Thoracic aorta (tissue), 2 donors: ENCODE measurements at regions not wholly inside any gene's neighbourhood (a gene's known extent, or its start where the extent isn't known, plus 50 kb on each side); places are given as distances from the start of the nearest gene placed in this dataset.

Source experiments
- ATAC-seq: fragments of 150-250 bp; one replicate; pipeline ENCODE4 v1.8.0; 2017; ENCODE audit warnings: low read depth; ENCODE audit not compliant: insufficient number of reproducible peaks, low FRiP score
- DNase-seq: peaks from one replicate; pipeline ENCODE4 v3.0.0-alpha.2; 2020; ENCODE audit warnings: low spot score
- H3K27ac ChIP-seq, 2 donors: fragments of 200-600 bp; sonication (generic); 1 replicate in 1 of 2; 2 replicates in 1 of 2; pipeline ENCODE4 v1.5.1; 2016; ENCODE audit warnings: mild to moderate bottlenecking in 2 of 2, moderate library complexity in 2 of 2
- H3K27me3 ChIP-seq: fragments of 200-600 bp; sonication (generic); replicated peaks from 2 replicates; pipeline ENCODE4 v1.6.0; 2016; ENCODE audit warnings: mild to moderate bottlenecking; ENCODE audit not compliant: insufficient read depth
- H3K36me3 ChIP-seq: fragments of 200-600 bp; sonication (generic); one replicate; pipeline ENCODE4 v1.5.1; 2016
- H3K4me1 ChIP-seq, 2 donors: fragments of 200-600 bp; sonication (generic); 1 replicate in 1 of 2; 2 replicates in 1 of 2; pipeline versions ENCODE4 v1.5.1 to v1.6.0; 2016; ENCODE audit warnings: low read depth in 2 of 2, mild to moderate bottlenecking in 1 of 2; ENCODE audit not compliant: control insufficient read depth in 1 of 2
- H3K4me3 ChIP-seq: fragments of 200-600 bp; sonication (generic); 2 replicates; pipeline ENCODE4 v1.5.1; 2016; ENCODE audit warnings: mild to moderate bottlenecking
- H3K9me3 ChIP-seq: fragments of 200-600 bp; sonication (generic); 2 replicates; pipeline ENCODE4 v1.5.1; 2016
- TF ChIP-seq, protein P1 (sequence below): fragments of 200-600 bp; sonication (generic); IDR thresholded peaks from one replicate; pipeline ENCODE4 v1.5.1; 2019; ENCODE audit warnings: antibody characterized with exemption

DNA sequence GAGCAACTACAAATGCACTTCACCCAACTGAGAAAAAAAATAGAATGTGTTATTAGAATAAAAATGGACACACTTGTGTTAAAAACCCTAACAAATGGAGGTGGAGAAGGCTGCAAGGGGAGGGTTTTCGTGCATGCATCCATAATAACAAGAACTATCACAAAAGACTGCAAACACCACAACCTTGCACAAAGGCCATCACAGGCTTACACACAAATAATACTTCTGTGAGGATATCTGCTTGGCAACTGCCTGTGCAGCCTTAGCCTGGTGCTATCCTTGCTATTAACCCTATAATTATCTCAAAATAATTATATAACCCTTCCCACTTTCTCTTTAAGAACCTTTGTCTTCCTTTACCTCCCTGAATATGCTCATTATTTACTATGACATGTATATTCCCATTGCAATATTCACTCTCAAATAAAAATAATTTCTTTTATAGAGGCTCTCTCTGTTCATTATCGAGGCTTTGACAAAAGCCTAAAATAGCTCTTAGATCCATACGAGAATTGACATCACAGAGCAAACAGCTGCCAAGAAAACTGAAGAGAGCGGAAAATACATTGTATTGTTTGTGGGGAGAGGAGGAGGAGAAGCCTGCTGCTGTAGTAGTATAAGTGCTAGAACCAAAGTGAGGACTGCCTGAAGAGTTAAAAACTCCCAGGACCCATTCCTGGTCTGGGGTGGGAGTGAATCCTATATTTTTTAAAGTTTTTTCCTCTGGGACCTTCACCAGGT lies 1768.7 kb downstream of the BRINP3 start:
- TF ChIP-seq, protein P1, sequence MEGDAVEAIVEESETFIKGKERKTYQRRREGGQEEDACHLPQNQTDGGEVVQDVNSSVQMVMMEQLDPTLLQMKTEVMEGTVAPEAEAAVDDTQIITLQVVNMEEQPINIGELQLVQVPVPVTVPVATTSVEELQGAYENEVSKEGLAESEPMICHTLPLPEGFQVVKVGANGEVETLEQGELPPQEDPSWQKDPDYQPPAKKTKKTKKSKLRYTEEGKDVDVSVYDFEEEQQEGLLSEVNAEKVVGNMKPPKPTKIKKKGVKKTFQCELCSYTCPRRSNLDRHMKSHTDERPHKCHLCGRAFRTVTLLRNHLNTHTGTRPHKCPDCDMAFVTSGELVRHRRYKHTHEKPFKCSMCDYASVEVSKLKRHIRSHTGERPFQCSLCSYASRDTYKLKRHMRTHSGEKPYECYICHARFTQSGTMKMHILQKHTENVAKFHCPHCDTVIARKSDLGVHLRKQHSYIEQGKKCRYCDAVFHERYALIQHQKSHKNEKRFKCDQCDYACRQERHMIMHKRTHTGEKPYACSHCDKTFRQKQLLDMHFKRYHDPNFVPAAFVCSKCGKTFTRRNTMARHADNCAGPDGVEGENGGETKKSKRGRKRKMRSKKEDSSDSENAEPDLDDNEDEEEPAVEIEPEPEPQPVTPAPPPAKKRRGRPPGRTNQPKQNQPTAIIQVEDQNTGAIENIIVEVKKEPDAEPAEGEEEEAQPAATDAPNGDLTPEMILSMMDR: no peak
- no peak for ATAC-seq
- Histone ChIP-seq H3K9me3 (no peaks in the 10 kb centered on the region), H3K27me3 (no peaks in the 10 kb centered on the region), H3K27ac (no peak overlapping the region), H3K36me3 (no peaks in the 10 kb centered on the region), H3K4me1 (no peaks in the 10 kb centered on the region), H3K4me3 (no peak overlapping the region)
- DNase-seq: no peak

DNA sequence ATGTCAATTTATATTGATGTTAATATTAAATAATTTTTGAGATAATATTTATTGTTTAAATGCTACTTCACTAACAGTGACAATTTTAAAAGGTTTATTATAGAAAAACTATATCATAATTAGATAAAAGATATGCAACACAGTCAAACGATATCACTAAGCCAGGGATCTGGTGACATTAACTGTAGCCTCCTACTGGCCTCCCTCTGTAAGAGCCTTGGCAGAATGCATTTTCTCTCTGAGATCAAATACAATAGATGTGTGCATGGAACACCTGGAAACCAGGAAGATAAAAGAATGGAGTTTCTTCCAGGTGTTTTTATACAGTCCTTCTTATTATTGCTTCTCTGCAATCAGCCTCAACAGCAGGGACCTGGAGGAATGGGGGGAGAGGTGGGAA lies 1762.1 kb downstream of the BRINP3 start:
- TF ChIP-seq, protein P1: no peak
- H3K4me1 ChIP-seq: no peaks in the 10 kb centered on the region
- no peak for DNase-seq

DNA sequence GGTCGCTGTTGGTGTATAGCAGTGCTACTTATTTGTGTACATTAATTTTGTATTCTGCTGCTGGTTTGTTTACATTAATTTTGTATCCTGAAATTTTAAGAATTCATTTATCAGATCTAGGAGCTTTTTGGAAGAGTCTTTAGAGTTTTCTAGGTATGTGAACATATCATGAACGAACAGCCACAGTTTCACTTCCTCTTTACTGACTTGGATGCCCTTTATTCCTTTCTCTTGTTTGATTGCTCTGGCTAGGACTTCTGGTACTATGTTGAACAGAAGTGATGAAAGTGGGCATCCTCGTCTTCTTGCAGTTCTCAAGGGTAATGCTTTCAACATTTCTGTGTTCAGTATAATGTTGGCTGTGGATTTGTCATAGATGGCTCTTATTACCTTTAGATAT lies 1757.9 kb downstream of the BRINP3 start:
- Histone ChIP-seq H3K27me3 (no peaks in the 10 kb centered on the region), H3K4me3 (no peak overlapping the region), H3K4me1 (no peaks in the 10 kb centered on the region), H3K9me3 (no peaks in the 10 kb centered on the region), H3K36me3 (no peaks in the 10 kb centered on the region), H3K27ac (no peak overlapping the region)
- DNase-seq (no peak), ATAC-seq (no peak)
- TF ChIP-seq, protein P1: no peak

More for the DNA sequence above, 1762.1 kb downstream of the BRINP3 start:
- H3K27ac ChIP-seq: no peak overlapping the region
- no peaks in the 10 kb centered on the region for H3K27me3 ChIP-seq
- no peaks in the 10 kb centered on the region for H3K36me3 ChIP-seq
- no peaks in the 10 kb centered on the region for H3K9me3 ChIP-seq
- ATAC-seq: no peak
- H3K4me3 ChIP-seq: no peak overlapping the region

DNA sequence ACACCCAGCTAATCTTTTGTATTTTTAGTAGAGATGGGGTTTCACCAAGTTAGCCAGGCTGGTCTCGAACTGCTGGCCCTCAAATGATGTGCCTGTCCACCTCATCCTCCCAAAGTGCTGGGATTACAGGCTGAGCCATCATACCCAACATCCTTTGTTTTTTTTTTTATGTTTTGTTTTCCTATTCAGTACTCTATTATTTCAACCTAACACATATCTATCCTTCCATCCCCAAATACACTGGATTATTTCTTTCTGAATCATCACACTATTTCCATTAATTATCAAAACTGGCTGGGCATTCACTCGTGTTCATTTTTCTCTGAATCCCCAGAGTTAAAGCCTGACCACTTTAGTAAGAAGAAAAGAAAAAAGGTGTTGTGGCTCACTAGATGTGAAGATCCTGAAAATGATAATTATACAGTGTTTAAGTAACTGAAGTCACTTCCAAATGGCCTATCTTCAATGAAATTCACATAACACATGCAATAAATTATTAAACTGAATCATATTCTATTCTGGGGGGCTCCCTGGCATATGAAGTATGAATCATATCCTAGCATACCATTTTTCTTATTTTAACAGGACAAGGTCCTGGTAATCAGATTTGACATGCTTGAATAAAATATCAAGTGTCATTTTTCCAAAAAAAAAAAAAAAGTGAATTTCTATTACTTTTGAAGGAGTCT lies 1754.2 kb downstream of the BRINP3 start:
- ATAC-seq: no peak
- H3K36me3 ChIP-seq: no peaks in the 10 kb centered on the region

DNA sequence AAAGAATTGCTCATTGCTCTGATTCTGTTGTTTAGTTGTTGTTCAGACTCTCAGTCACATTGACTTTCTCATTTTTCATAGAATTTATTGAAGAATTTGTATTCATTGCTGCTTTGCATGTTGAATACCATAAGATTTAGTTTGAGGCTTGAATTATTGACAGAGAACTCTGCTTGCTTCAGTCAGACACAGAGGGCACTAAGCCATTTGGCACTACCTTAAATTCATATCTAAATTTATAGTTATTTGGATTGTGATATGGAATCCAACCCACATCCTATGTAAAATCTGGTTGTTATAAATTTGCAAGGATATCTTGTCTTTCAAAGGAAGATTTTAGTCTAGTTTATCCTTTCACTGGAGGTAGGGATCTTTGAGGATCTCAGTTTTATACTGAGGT lies 1748.6 kb downstream of the BRINP3 start:
- DNase-seq: no peak
- no peak for ATAC-seq
- TF ChIP-seq, protein P1: no peak
- H3K4me1 ChIP-seq: no peaks in the 10 kb centered on the region
- no peaks in the 10 kb centered on the region for H3K9me3 ChIP-seq
- no peaks in the 10 kb centered on the region for H3K36me3 ChIP-seq
- H3K4me3 ChIP-seq: no peak overlapping the region
- no peaks in the 10 kb centered on the region for H3K27me3 ChIP-seq
- H3K27ac ChIP-seq: no peak overlapping the region

More for the DNA sequence above, 1754.2 kb downstream of the BRINP3 start:
- no peaks in the 10 kb centered on the region for H3K9me3 ChIP-seq
- no peaks in the 10 kb centered on the region for H3K27me3 ChIP-seq
- no peaks in the 10 kb centered on the region for H3K4me1 ChIP-seq
- no peak for DNase-seq
- H3K4me3 ChIP-seq: no peak overlapping the region
- TF ChIP-seq, protein P1: no peak
- H3K27ac ChIP-seq: no peak overlapping the region
